Kidney capillary endothelial cell (primary cell): ENCODE measurements at regions not wholly inside any gene's neighbourhood (a gene's known extent, or its start where the extent isn't known, plus 50 kb on each side); places are given as distances from the start of the nearest gene placed in this dataset.
A peak's percentile ranks its signal among the peaks of the same experiment; 100 is the strongest.
"Not testable (repeated sequence)": the region's sequence is repeated elsewhere in the genome, so short reads cannot be mapped to it uniquely, and the experiment has no call there.

ENCODE experiments used
- DNase-seq: peaks from one replicate; pipeline ENCODE4 v3.0.0-alpha.2; 2018; ENCODE audit warnings: low spot score

DNA sequence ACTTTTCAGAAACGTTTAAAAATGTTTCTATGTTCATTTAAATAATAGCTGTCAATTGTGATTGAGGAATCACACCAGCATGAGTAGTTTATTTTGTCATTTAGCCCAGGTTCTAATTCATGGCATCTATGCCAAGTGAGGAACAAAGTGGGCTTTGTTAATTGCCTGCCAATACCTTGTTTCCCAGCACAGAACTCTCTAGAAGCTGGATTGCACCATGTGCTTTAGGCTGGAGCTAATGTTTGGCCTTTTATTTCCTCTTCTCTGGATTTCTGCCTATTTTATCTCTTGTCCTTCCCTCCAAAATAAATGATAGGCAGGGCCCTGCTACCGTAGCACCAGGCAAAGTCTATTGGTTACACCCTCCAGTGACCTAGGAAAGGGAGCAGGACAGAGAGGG is 109.9 kb upstream of the ITGB1 start:
- DNase-seq = no peak

DNA sequence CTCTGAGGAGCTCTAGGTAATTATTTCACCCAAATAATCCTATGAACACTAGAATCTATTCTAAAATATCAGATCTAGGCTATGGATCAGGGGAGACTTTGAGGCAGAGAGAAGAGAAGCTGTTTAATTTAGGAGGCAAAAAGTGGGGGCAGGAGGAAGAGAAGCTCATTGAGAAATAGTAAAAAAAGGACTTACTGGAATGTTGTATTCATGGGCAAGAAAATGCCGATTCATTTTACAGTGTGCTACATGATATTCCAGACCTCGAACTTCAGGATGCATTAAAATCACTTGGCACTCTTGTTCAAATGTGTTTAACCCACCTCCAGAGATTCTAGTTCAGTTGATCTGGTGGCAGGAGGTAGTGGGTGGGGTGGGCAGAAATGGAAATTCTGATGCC is 109.5 kb upstream of the ITGB1 start:
- DNase-seq = no peak

DNA sequence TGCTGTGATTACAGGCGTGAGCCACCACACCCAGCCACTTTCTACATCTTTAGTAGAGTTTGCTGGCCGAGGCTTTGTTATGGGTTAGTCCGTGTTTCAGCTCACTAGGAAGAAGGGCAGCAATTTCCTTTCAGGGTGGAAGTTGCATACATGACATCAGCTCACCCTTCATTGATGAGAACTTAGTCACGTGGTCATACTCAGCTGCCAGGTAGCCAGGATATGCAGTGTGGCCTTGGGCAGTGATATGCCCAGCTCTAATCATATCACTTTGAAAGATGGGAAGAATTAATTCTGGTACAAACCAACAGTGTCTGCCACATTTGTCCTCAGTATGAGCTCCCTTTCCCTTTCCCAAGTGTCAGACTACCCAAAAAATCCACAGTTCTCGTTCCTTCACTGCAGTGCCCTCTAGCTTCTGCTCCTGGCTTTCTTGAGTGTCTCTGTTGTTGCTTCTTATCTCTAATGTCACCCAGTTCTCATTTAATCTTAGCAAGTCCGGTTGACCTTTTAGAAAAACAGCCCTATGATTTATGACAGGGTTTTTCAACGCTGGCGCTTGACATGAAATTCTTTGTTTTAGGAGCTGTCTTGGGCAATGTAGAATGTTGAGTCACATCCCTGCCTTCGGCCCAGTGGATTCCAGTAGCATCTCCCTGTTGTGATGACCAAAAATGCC is 108.7 kb upstream of the ITGB1 start:
- DNase-seq = peak; percentile 35

DNA sequence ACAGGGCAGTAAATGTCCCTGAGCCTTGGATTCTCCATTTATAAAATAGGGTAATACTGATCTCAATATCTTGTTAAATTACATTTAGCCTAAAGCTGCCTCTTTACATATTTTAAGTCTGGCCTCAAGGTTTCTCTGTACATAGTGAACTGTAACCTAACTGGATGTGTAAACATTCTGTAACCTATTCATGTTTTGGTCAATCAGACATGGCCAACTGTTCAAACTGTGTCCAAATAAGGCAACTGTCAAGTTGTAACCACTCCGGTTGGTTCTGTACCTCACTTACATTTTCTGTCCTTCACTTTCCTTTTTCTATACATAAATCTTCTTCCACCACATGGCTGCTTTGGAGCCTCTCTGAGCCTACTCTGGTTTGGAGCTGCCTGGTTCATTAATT is 107.1 kb upstream of the ITGB1 start:
- no peak for DNase-seq

DNA sequence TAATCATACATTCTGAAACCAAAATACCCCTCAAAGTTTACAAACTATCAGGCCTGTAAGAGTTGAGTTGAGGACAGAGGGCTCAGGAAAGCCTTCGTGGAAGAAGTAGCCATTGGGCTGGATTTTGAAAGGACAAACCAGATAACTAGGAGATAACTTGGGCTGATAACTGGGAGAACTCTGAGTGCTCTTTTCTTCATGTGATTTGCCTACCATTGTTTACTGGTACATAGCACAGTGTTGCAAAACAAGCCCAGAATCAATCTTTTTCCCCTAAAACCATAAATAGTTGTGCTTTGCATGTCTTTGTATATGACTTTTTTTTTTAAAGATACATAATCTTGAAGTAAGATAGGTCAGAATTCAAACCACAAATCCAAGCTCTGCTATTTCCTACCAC is 106.7 kb upstream of the ITGB1 start:
- DNase-seq = no peak

DNA sequence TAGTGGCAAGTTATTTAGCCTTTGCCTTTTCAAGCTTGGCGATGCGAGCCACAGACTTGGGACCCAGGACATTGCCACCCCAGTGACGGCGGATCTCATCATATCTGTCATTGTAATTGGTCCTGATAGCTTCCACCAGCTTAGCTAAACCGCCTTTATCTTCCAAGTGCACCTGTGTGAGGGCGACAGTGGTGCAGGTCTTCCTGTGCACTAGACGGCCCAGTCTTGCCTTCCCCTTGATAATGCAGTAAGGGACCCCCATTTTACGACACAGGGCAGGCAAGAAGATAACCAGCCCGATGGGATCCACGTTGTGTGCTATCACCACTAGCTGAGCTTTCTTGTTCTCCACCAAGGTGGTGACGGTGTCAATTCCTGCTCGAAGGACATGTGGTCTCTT is 99.6 kb upstream of the ITGB1 start:
- no peak for DNase-seq

DNA sequence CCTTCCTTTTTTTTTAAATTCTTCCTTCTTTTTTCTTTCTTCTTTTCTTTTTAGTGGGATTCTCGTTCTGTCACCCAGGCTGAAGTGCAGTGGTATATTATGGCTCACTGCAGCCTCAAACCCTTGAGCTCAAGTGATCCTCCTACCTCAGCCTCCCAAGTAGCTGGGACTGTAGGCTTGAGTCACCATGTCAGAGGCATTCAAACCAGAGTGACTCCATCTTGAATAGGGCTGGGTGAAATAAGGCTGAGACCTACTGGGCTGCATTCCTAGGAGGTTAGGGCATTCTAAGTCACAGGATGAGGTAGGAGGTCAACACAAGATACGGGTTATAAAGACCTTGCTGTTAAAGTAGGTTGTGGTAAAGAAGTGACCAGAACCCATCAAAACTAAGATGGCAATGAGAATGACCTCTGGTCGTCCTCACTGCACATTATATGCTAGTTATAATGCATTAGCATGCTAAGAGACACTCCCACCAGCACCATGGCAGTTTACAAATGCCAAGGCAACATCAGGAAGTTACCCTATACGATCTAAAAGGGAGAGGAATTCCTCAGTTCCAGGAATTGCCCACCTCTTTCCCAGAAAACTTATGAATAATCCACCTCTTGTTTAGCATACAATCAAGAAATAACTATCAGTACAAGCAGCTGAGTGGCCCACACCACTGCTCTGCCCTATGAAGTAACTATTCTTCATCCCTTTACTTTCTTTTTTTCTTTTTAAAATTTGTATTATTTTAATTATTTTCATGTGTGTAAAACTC is 99.0 kb upstream of the ITGB1 start:
- no peak for DNase-seq

DNA sequence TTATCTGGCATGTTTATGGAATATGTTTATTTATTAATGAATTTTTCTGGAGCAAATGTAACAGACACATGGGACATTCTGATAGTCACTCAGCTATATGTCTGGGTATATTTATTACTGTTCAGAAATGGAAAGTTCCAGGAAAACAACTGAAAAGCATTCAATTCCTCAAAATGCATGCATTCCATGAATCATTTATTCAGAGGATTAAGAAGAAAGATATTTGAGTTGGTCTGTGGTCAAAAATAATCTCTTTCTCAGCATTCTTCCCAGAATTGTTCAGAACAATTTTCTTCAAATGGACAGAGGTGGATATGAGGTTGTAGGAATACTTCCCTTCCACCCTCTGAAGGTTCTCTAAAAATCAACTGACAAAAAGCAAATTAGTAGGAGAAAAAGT is 97.6 kb upstream of the ITGB1 start:
- no peak for DNase-seq

DNA sequence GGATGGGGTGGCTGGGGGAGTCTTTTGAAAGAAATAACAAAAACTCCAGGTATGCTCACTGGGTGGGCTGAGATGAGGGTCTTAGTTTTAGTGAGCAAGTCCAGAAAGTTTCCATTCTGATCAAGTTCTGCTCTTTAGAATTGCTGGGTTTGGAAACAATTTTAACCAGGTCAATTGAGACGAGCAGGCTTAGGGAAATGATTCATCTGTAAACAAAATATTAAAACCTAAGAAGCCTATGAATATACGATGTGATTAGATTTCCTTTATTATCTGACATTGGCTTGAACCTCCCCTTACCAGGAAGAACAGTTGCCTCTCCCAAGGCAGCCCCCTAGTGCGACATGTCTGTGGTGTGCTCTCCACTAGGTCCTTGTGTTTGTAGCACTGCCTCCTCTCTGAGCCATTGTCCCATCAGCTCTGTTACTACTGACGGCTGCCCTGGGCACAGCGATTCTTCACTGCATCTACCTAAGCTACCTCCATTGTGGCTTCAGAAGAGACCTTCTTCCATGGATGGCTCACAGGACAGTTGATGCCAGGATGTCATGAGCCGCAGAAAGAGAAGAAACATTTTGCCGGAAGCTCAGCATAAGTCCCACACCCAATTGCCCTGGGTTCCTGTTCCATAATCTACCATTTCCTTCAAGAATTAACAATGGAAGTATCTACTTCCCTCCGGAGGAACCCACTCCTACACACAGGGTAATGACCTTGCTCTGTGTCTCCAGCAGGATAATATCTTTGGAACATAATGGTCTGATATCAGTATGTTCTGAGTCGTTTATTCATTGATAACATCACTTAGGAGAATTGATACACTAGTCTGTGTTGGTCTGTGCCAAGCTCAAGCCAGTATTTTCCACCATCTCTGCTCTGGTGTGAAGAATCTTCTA is 95.1 kb upstream of the ITGB1 start:
- peak; percentile 10 for DNase-seq

DNA sequence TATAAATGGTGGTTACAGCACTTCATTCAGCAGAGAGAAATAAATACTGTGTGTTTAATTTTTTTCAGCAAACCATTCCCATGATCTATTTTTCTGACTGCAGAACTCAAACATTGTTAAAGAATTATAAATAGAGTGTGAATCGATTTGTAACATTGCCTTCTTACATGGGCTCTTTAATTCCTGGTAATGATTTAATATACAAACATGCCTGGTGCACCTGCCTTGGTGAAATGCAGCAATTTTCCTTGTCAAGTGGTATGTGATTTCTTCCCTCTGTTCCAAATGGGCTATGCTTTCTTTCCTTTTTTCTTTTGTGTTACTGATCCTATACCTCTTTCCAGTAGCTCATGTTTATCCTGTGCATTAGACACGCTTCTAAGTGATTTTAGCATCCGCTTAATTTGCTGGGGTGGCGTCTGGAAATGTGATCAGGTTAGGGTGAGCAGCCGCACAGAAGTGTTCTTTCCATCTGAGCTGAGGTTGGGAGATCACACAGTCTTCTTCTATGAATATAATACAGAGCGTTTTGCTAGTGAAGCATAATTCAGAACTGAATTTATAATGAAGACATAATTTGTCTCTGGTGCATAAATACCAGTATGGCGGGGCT is 94.3 kb upstream of the ITGB1 start:
- no peak for DNase-seq

DNA sequence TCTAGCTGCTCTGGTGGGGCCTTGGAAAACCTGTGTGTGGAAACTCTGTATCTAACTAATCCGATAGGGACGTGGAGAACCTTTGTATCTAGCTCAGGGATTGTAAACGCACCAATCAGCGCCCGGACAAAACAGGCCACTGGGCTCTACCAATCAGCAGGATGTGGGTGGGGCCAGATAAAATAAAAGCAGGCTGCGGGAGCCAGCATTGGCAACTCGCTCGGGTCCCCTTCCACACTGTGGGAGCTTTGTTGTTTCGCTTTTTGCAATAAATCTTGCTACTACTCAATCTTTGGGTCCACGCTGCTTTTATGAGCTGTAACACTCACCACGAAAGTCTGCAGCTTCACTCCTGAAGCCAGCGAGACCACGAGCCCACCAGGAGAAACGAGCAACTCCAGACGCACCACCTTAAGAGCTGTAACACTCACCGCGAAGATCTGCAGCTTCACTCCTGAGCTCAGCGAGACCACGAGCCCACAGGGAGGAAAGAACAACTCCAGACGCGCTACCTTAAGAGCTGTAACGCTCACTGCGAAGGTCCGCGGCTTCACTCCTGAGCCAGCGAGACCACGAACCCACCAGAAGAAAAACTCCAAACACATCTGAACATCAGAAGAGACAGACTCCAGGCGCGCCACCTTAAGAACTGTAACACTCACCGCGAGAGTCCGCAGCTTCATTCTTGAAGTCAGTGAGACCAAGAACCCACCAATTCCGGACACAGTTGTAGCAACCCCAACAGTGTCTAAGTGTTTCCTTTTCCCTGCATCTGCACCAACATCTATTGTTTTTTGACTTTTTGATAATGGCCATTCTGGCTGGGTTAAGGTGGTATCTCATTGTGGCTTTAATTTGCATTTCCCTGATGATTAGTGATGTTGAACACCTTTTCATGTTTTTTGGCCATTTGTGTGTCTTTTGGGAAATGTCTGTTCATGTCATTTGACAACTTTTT is 92.2 kb upstream of the ITGB1 start:
- DNase-seq = not testable (repeated sequence)

DNA sequence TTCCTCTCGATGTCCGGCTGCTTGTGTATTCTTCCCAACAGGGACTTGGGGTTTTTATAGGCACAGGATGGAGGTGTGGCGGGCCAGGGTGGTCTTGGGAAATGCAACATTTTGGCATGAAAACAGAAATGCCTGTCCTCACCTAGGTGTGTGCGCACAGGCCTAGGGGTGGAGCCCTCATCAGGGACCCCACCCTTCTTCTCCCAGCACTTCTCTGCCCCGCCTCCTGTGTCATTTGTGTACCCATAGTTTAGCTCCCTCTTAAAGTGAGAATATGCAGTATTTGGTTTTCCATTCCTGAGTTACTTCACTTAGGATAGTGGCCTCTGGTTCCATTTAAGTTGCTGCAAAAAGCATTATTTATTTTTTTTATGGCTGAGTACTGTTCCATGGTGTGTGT is 90.2 kb upstream of the ITGB1 start:
- DNase-seq = no peak

DNA sequence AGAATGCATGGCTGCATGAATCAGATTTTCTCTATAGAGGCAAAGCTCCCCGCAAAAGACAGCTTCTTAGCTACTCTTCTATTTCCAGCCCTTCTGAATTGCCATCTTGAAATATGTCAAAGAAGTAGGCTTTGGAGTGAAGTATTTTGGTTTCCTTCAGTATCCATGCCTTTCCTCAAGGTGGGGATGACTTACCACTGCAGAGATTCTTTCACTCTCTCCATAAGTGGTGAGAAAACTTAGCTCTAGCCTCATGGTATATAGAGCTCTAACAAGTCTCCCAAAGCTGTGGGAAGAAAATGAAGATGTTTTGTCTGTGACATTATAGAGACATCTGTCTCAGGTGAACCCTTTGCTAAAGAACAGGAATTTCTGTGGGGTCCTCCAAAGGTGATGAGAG is 89.6 kb upstream of the ITGB1 start:
- DNase-seq = no peak

DNA sequence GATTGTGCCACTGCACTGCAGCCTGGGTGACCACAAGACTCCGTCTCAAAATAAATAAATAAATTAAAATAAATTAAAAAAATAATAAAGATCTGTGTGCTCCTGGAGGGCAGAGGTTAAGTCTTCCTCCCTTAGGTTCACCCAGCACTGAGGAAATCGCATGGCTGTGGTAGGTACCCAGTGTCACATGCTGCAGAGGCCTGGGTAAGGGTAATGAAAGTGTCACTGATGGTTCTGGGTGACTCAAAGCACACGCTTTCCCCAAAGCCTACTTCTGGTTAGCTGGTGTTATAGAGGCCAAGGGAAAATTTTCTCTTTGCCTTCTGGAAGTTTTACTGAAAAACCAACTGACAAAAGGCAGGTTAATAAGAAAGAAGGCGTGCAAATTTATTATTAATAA is 88.8 kb upstream of the ITGB1 start:
- no peak for DNase-seq

DNA sequence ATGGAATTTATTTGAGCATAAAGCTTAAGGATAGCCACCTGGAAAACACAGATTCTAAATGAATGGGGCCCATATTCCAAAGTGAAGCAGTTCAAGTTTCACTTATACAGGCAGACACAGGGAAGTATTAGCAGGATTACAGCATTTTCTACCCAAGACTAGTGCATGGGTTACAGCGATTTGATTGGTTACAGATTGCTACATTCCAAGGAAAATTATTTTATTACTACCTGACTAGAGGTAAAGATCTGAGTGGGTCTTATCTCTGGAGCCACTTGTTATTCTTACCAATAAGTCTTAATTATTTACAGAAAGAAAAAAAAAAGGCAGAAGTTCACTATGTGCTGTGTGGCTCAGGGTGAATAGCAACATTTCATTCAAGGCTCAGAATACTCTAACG is 87.4 kb upstream of the ITGB1 start:
- DNase-seq = no peak

DNA sequence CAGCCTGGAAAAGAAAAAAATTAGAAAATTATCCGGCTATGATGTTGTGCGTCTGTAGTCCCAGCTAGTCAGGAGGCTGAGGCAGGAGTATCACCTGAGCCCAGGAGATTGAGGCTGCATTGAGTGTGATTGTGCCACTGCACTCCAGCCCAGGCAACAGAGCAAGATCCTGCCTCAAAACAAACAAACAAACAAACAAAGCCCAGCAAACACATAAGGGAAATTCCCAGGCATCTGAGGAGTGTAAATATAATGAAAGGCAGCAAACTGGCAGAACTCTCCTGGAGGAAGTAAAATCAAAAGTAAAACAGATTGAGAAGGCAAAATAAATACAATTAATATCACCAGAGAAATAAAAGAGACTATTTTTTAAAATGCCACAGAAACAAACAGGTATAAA is 84.5 kb upstream of the ITGB1 start:
- DNase-seq = no peak

DNA sequence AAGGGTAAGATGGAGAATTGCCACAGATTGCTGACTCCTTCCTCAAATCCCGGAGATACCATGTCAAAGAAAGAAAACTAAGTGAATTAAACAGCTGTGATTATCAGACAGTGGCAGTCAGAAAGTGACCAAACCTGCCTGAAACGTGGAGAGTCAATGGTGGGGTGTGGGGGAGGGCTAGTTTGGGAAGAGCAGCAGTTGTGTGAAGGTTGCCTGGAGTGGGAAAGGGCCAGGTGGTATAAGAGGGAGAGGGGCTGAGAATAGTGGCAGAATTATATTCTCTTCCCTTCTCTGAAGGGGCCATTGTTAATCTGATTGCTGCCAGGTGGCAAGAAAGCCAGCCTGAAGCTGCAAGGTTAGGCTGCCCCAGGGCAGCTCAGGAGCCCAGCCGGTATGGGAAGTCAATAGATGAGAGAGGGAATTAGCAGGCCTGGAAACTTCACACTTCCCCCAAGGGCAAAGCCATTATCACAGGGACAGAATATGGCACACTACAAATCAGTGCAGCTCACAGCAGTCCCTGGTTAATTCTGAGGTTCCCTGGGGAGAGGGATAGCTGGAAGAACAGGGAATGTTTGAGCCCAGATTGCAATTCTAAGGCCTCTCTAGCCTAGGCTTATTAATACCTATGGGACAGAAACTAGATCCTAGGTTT is 83.9 kb upstream of the ITGB1 start:
- DNase-seq = no peak

DNA sequence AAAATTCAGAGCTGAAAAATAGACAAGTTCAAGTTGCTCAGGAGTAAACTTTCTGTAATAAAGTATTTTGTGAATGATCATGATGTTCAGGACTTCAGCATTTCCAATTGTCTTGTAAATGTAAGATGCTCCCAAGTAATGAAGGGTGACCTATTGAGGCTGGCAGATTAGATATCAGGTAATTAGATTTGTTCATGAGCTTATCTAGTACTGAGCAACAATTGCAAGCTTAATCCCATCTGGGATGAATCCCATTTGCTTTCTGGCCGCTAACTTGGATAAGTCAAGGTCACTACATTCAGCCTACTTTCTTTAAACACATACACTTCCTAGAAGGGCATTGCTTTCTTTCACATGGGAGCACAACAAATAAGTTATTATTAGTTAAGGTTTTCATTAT is 82.4 kb upstream of the ITGB1 start:
- DNase-seq = no peak

DNA sequence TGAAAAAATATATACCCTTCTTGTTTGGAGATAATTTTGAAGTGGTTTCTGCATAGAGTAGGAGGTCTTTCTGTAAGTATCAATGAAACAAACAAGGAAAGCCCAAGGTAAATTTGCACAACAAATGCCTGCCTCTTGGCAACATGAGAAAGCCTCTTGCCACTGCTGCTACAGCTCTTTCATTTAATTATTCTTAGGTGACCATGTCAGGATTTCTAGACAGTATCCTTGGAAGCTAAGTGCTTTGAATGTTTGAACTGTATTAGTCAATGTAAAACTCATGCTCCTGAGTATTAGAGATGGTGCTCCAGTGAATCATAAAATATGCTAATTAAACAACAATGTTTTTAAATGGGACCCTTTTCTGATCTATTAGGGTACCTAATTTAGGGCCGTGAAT is 81.2 kb upstream of the ITGB1 start:
- DNase-seq = no peak

DNA sequence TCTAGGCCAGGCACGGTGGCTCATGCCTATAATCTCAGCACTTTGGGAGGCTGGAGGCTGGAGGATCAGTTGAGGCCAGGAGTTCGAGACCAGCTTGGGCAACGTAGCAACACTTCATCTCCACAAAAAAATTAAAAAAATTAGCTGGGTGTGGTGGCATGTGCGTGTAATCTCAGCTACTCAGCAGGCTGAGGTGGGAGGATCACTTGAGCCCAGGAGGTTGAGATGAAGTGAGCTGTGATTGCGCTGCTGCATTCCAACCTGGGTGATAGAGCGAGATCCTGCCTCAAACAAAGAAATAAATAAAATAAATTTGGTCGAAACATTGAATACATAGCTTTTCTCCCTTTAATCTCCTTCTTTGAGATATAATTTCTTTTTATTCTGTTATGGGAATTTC is 80.6 kb upstream of the ITGB1 start:
- no peak for DNase-seq

DNA sequence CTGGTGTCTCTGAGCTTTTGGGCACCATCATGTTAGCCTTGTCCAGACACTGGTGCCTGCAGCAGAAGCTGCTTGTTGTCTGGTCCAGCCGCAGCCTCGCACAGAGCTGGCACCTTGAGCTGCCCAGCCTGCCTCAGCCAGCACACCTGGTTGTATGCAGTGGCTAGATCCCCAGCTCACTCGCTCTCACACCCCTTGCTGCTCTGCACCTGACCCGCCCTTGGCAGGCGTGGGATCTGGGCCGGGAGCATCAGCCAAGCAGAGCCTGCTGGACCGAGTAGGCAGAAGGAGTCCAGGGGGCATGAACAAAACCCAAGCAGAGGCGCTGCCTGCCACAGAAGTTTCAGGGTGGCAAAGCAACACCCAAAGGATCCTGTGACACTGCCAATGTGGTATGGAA is 79.7 kb upstream of the ITGB1 start:
- DNase-seq = no peak
